IPS DF 19.7 (cell line): ENCODE measurements at regions not wholly inside any gene's neighbourhood (a gene's known extent, or its start where the extent isn't known, plus 50 kb on each side); places are given as distances from the start of the nearest gene placed in this dataset.

ENCODE experiments used
- DNase-seq: peaks from one replicate; pipeline ENCODE4 v3.0.0-alpha.2; 2013; ENCODE audit warnings: low read depth, low spot score

- no peak for DNase-seq
Observed at GRCh38 chr3:124574012-124574411, 156.2 kb upstream of the UMPS start.

- no peak for DNase-seq
Observed at GRCh38 chr3:124576565-124577493, 153.4 kb upstream of the UMPS start.

GRCh38 chr3:124577494-124578167, 152.6 kb upstream of the UMPS start:
- no peak for DNase-seq

GRCh38 chr3:124579641-124580040, 150.6 kb upstream of the UMPS start:
- DNase-seq = no peak

- no peak for DNase-seq
Observed at GRCh38 chr3:124582196-124582595, 148.1 kb upstream of the UMPS start.

GRCh38 chr3:124582621-124583395, 147.4 kb upstream of the UMPS start:
- DNase-seq = no peak

GRCh38 chr3:124584245-124584551, 146.1 kb upstream of the UMPS start:
- no peak for DNase-seq

- DNase-seq = no peak
Observed at GRCh38 chr3:124584552-124585391, 145.5 kb upstream of the UMPS start.

- no peak for DNase-seq
Observed at GRCh38 chr3:124586126-124587052, 143.9 kb upstream of the UMPS start.

GRCh38 chr3:124587053-124587408, 143.2 kb upstream of the UMPS start:
- no peak for DNase-seq

GRCh38 chr3:124588036-124588435, 142.2 kb upstream of the UMPS start:
- no peak for DNase-seq

- DNase-seq = no peak
Observed at GRCh38 chr3:124588794-124589193, 141.5 kb upstream of the UMPS start.

- DNase-seq = no peak
Observed at GRCh38 chr3:124591699-124592098, 138.6 kb upstream of the UMPS start.

GRCh38 chr3:124592658-124593441, 137.4 kb upstream of the UMPS start:
- no peak for DNase-seq

- DNase-seq = no peak
Observed at GRCh38 chr3:124593442-124593829, 136.8 kb upstream of the UMPS start.

- DNase-seq = no peak
Observed at GRCh38 chr3:124594581-124594980, 135.7 kb upstream of the UMPS start.

GRCh38 chr3:124597273-124597672, 133.0 kb upstream of the UMPS start:
- no peak for DNase-seq

- DNase-seq = no peak
Observed at GRCh38 chr3:124597979-124598378, 132.3 kb upstream of the UMPS start.

- no peak for DNase-seq
Observed at GRCh38 chr3:124599147-124599765, 131.0 kb upstream of the UMPS start.
